ENCODE measurements at regions not wholly inside any gene's neighbourhood (a gene's known extent, or its start where the extent isn't known, plus 50 kb on each side); places are given as distances from the start of the nearest gene placed in this dataset.

GRCh38 chr16:65846210-65846602 is 520.3 kb upstream of the CDH5 start:
- intact Hi-C loops (cut with micrococcal nuclease) (loop anchor here (10.0 kb wide), 1 partner anchor 309 kb away; no protein-coding TSS in a partner anchor), dilution Hi-C loops (cut with HindIII; ENCODE audit: low sequenced_read_pairs, unreplicated experiment) (no loop called here), in situ Hi-C loops (cut with MboI; ENCODE audit: low sequenced_read_pairs) (no loop called here)
- ChIA-PET POLR2A (ENCODE audit: unreplicated experiment) (no interaction called here), CTCF (no interaction called here)
- no peak overlapping the region for H2AK9ac ChIP-seq (replicated peaks; ENCODE audit: low read depth, low read length, poor library complexity)
- H3K4ac ChIP-seq (ENCODE audit: low read depth, low read length): no peak overlapping the region
- no peaks in the 10 kb centered on the region for H3K4me1 ChIP-seq (ENCODE audit: control insufficient read depth, insufficient read depth, low read length)
- no CpG with 5 or more reads among the region's 1 CpG for WGBS, 2 experiments (ENCODE audit: extremely low coverage in 2 of 2, insufficient read length in 1 of 2)
- H2AK5ac ChIP-seq (ENCODE audit: low read depth, low read length): no peak overlapping the region
- no peak for TF ChIP-seq CHD1 (IDR thresholded peaks at IDR 0.05; ENCODE audit: low read depth, low read length)
- no peak for TF ChIP-seq USF2 (IDR thresholded peaks at IDR 0.05; ENCODE audit: low read depth, low read length)
- no peak for TF ChIP-seq FOS (IDR thresholded peaks at IDR 0.05; ENCODE audit: low read depth, low read length)
- no peak for TF ChIP-seq SMC3 (IDR thresholded peaks at IDR 0.05; ENCODE audit: low read depth, low read length)
- TF ChIP-seq MAFK (IDR thresholded peaks at IDR 0.05; ENCODE audit: low read depth, low read length): no peak
- no peak for TF ChIP-seq CEBPB (IDR thresholded peaks at IDR 0.05; ENCODE audit: low read depth, low read length)
- TF ChIP-seq RAD21 (IDR thresholded peaks at IDR 0.05; ENCODE audit: low read length): no peak
- no peak for TF ChIP-seq RCOR1 (IDR thresholded peaks at IDR 0.05; ENCODE audit: insufficient replicate concordance, low read length)
- no peak for TF ChIP-seq MXI1 (IDR thresholded peaks at IDR 0.05; ENCODE audit: borderline replicate concordance, low read depth, low read length)
- TF ChIP-seq BHLHE40 (IDR thresholded peaks at IDR 0.05; ENCODE audit: low read depth, low read length): no peak
- TF ChIP-seq RFX5 (IDR thresholded peaks at IDR 0.05; ENCODE audit: low read depth, low read length): no peak
- no peak for TF ChIP-seq MAZ (IDR thresholded peaks at IDR 0.05; ENCODE audit: borderline replicate concordance, low read depth, low read length)
- H3K4me3 ChIP-seq (ENCODE audit: insufficient read depth, low read depth, low read length): no peak overlapping the region
- no peaks in the 10 kb centered on the region for H3K9me1 ChIP-seq (ENCODE audit: insufficient read depth, low read length)
- no peak overlapping the region for H3K14ac ChIP-seq (replicated peaks; ENCODE audit: low read depth, low read length)
- no peak overlapping the region for H4K5ac ChIP-seq (ENCODE audit: low read depth, low read length)
- no peaks in the 10 kb centered on the region for H3K27me3 ChIP-seq (ENCODE audit: control insufficient read depth, insufficient read depth, low read length)
- H3K36me3 ChIP-seq (ENCODE audit: control insufficient read depth, insufficient read depth, low read length): no peaks in the 10 kb centered on the region
- no TSS peak for BruUV-seq (replicated peaks)
- H3K79me1 ChIP-seq (ENCODE audit: low read depth in 1 of 2, low read length in 2 of 2): no peaks in the 10 kb centered on the region
- no peak overlapping the region for H4K8ac ChIP-seq (ENCODE audit: low read depth in 2 of 2, low read length in 2 of 2)
- no peak overlapping the region for H3K27ac ChIP-seq (ENCODE audit: insufficient read depth, low read length)
- no peak overlapping the region for H3K4me2 ChIP-seq (ENCODE audit: low read depth, low read length)
- H2BK15ac ChIP-seq (ENCODE audit: low read depth, low read length): no peak overlapping the region
- no peak overlapping the region for H2AFZ ChIP-seq (replicated peaks; ENCODE audit: low read length, poor library complexity)
- DNase-seq (no peak), ATAC-seq (ENCODE audit: low read depth) (no peak)
- no peak overlapping the region for H2BK5ac ChIP-seq (ENCODE audit: low read depth, low read length, poor library complexity, severe bottlenecking)
- H3K9me3 ChIP-seq (ENCODE audit: control insufficient read depth, insufficient read depth, low read length): no peaks in the 10 kb centered on the region
- no peak overlapping the region for H3K9ac ChIP-seq (ENCODE audit: low read depth, low read length)
- H4K20me1 ChIP-seq (ENCODE audit: insufficient read depth, low read length): no peaks in the 10 kb centered on the region
- no peak overlapping the region for H2BK120ac ChIP-seq (ENCODE audit: low read depth, low read length)
- no peak overlapping the region for H3K23ac ChIP-seq (ENCODE audit: low read depth, low read length)
- no peak overlapping the region for H3K18ac ChIP-seq (ENCODE audit: low read depth, low read length)
- no peak overlapping the region for H3K56ac ChIP-seq (ENCODE audit: extremely low read depth, insufficient read depth, low read length)
- H4K91ac ChIP-seq (ENCODE audit: insufficient read depth, low read depth, low read length): no peak overlapping the region
- no peak overlapping the region; the same call in 1 of the 2 replicates for H2BK20ac ChIP-seq (ENCODE audit: low read depth, low read length)
